ENCODE measurements at regions not wholly inside any gene's neighbourhood (a gene's known extent, or its start where the extent isn't known, plus 50 kb on each side); places are given as distances from the start of the nearest gene placed in this dataset.

DNA sequence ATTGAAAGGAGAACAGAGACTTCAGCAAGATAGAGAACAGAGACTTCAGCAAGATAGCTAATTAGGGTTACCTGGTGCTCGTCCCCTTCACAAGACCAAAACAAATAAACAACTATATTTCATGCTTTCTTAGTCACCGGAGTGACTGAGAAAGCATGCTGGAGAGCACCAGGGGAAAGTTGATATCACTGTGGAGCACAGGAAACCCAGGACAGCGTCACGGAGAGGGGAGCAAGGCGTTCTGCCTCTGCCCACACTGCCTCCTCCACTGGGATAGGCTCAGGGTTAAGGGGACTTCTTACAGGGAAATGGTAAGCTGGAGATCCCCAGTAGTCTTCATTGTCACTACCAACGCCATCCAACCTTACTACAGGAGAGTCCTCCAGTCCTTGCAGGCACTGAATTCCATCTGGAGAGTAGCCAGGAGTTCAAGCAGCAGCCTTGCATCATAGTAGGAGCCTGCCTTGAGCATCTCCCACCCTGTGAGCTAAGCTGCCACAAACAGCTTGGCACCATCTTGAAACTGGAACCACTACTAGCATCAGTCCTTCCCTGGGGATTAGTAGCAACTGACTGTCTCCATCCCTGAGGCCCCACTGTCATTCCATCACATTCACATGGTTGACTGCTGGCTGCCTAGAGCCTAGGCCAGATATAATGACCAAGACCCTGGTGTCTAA lies 239.4 kb downstream of the PLPP3 start:
- peaks cover 4 to 7% (median 6%) of the 10 kb centered on the region in 3 donors for H3K27me3 Mint-ChIP-seq (ENCODE audit: low read depth in 3 of 3)
- Histone ChIP-seq H2AFZ (ENCODE audit: insufficient read depth, low read depth, low read length, poor library complexity, severe bottlenecking) (no peak overlapping the region), H3K27ac (ENCODE audit: low read depth in 1 of 2, low read length in 2 of 2) (no peak overlapping the region), H4K20me1 (ENCODE audit: insufficient read depth, low read length) (no peaks in the 10 kb centered on the region), H3K36me3 (replicated peaks in 1 of 2; ENCODE audit: control insufficient read depth in 1 of 2, insufficient read depth in 2 of 2, low read length in 2 of 2) (no peaks in the 10 kb centered on the region), H3K9me3 (replicated peaks in 1 of 2; ENCODE audit: control insufficient read depth in 1 of 2, insufficient read depth in 1 of 2, low read length in 2 of 2) (peaks cover 0 to 7% of the 10 kb centered on the region in 2 donors), H3K4me2 (replicated peaks; ENCODE audit: extremely low read depth, low read length, poor library complexity, severe bottlenecking) (no peak overlapping the region), H3K4me1 (ENCODE audit: control insufficient read depth in 1 of 2, insufficient read depth in 2 of 2, low read length in 2 of 2) (no peaks in the 10 kb centered on the region), H3K79me2 (ENCODE audit: insufficient read depth, low read length) (no peaks in the 10 kb centered on the region), H3K27me3 (ENCODE audit: control insufficient read depth in 2 of 2, insufficient read depth in 2 of 2, low read length in 2 of 2) (no peaks in the 10 kb centered on the region), H3K4me3 (replicated peaks in 1 of 3; ENCODE audit: low read depth in 2 of 3, low read length in 3 of 3) (no peak overlapping the region), H3K9ac (ENCODE audit: insufficient read depth, low read length, poor library complexity, severe bottlenecking) (no peak overlapping the region)
- WGBS (ENCODE audit: insufficient coverage), result 93% methylated on average over 2 of the region's 6 CpGs
- intact Hi-C loops (cut with micrococcal nuclease), result no loop called here
- no peak overlapping the region for H3K27ac Mint-ChIP-seq
- no peaks in the 10 kb centered on the region for H3K4me1 Mint-ChIP-seq
- H3K9me3 Mint-ChIP-seq, result peaks cover 0 to 15% (median 3%) of the 10 kb centered on the region in 7 donors
- DNase-seq, result no peak
- TF ChIP-seq, protein P1, sequence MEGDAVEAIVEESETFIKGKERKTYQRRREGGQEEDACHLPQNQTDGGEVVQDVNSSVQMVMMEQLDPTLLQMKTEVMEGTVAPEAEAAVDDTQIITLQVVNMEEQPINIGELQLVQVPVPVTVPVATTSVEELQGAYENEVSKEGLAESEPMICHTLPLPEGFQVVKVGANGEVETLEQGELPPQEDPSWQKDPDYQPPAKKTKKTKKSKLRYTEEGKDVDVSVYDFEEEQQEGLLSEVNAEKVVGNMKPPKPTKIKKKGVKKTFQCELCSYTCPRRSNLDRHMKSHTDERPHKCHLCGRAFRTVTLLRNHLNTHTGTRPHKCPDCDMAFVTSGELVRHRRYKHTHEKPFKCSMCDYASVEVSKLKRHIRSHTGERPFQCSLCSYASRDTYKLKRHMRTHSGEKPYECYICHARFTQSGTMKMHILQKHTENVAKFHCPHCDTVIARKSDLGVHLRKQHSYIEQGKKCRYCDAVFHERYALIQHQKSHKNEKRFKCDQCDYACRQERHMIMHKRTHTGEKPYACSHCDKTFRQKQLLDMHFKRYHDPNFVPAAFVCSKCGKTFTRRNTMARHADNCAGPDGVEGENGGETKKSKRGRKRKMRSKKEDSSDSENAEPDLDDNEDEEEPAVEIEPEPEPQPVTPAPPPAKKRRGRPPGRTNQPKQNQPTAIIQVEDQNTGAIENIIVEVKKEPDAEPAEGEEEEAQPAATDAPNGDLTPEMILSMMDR (IDR thresholded peaks at IDR 0.05), result no peak
- no peaks in the 10 kb centered on the region for H3K36me3 Mint-ChIP-seq
- H3K4me3 Mint-ChIP-seq, result no peak overlapping the region

DNA sequence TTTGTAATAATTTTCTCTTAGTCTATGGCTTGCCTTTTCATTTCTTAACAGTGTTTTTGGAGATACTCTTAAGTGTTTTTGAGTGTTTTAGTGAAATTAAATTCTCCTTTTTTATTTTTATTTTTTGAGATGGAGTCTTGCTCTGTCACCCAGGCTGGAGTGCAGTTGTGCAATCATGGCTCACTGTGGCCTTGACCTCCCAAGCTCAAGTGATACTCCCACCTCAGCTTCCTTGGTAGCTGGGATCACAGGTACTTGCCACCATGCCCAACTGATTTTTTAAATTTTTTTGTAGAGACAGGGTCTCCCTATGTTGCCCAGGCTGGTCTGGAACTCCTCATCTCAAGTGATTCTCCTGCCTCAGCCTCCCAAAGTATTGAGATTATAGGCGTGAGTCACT lies 240.3 kb downstream of the PLPP3 start:
- DNase-seq, result no peak
- no peaks in the 10 kb centered on the region for H3K4me1 Mint-ChIP-seq
- H3K4me1 ChIP-seq (ENCODE audit: control insufficient read depth in 1 of 2, insufficient read depth in 2 of 2, low read length in 2 of 2), result no peaks in the 10 kb centered on the region
- peaks cover 0 to 7% of the 10 kb centered on the region in 2 donors for H3K9me3 ChIP-seq (replicated peaks in 1 of 2; ENCODE audit: control insufficient read depth in 1 of 2, insufficient read depth in 1 of 2, low read length in 2 of 2)
- H4K20me1 ChIP-seq (ENCODE audit: insufficient read depth, low read length), result no peaks in the 10 kb centered on the region
- peaks cover 0 to 12% (median 3%) of the 10 kb centered on the region in 7 donors for H3K9me3 Mint-ChIP-seq
- H3K4me2 ChIP-seq (replicated peaks; ENCODE audit: extremely low read depth, low read length, poor library complexity, severe bottlenecking), result no peak overlapping the region
- no peak overlapping the region for H3K27ac Mint-ChIP-seq
- H3K4me3 ChIP-seq (replicated peaks in 1 of 3; ENCODE audit: low read depth in 2 of 3, low read length in 3 of 3), result no peak overlapping the region
- 100% methylated on average over 1 of the region's 1 CpG for WGBS (ENCODE audit: insufficient coverage)
- intact Hi-C loops (cut with micrococcal nuclease), result no loop called here
- no peak overlapping the region for H3K9ac ChIP-seq (ENCODE audit: insufficient read depth, low read length, poor library complexity, severe bottlenecking)
- no peaks in the 10 kb centered on the region for H3K36me3 Mint-ChIP-seq
- TF ChIP-seq, protein P1 (IDR thresholded peaks at IDR 0.05), result no peak
- H3K79me2 ChIP-seq (ENCODE audit: insufficient read depth, low read length), result no peaks in the 10 kb centered on the region
- no peak overlapping the region for H3K27ac ChIP-seq (ENCODE audit: low read depth in 1 of 2, low read length in 2 of 2)
- H3K27me3 Mint-ChIP-seq (ENCODE audit: low read depth in 3 of 3), result peaks cover 2 to 6% (median 4%) of the 10 kb centered on the region in 3 donors
- H2AFZ ChIP-seq (ENCODE audit: insufficient read depth, low read depth, low read length, poor library complexity, severe bottlenecking), result no peak overlapping the region
- no peaks in the 10 kb centered on the region for H3K27me3 ChIP-seq (ENCODE audit: control insufficient read depth in 2 of 2, insufficient read depth in 2 of 2, low read length in 2 of 2)
- no peaks in the 10 kb centered on the region for H3K36me3 ChIP-seq (replicated peaks in 1 of 2; ENCODE audit: control insufficient read depth in 1 of 2, insufficient read depth in 2 of 2, low read length in 2 of 2)
- H3K4me3 Mint-ChIP-seq, result no peak overlapping the region

All from CD14-positive monocyte (primary cell).